HG03135 (cell line): ENCODE measurements at regions not wholly inside any gene's neighbourhood (a gene's known extent, or its start where the extent isn't known, plus 50 kb on each side); places are given as distances from the start of the nearest gene placed in this dataset.
"Not testable (repeated sequence)": the region's sequence is repeated elsewhere in the genome, so short reads cannot be mapped to it uniquely, and the experiment has no call there.

Source experiments
- ATAC-seq: cut with Tn5 transposase; IDR thresholded peaks from one replicate; pipeline ENCODE4 v1.9.1; 2021; ENCODE audit warnings: mild to moderate bottlenecking, moderate library complexity; ENCODE audit not compliant: unreplicated experiment

GRCh38 chr3:103297502-103297901 is 862.7 kb downstream of the ZPLD1 start:
- not testable (repeated sequence) for ATAC-seq

GRCh38 chr3:103306104-103306503 is 871.3 kb downstream of the ZPLD1 start:
- no peak for ATAC-seq

GRCh38 chr3:103308921-103309320 is 874.1 kb downstream of the ZPLD1 start:
- ATAC-seq = no peak

GRCh38 chr3:103319912-103320311 is 885.1 kb downstream of the ZPLD1 start:
- ATAC-seq = no peak

- no peak for ATAC-seq
Observed at GRCh38 chr3:103337179-103337845, 902.5 kb downstream of the ZPLD1 start.

- no peak for ATAC-seq
Observed at GRCh38 chr3:103341078-103341606, 906.3 kb downstream of the ZPLD1 start.

GRCh38 chr3:103342205-103342731 is 907.5 kb downstream of the ZPLD1 start:
- ATAC-seq = no peak

- no peak for ATAC-seq
Observed at GRCh38 chr3:103349760-103350159, 914.9 kb downstream of the ZPLD1 start.

- ATAC-seq = no peak
Observed at GRCh38 chr3:103365467-103365866, 930.7 kb downstream of the ZPLD1 start.

GRCh38 chr3:103367481-103367880 is 932.7 kb downstream of the ZPLD1 start:
- no peak for ATAC-seq

GRCh38 chr3:103371411-103371810 is 936.6 kb downstream of the ZPLD1 start:
- no peak for ATAC-seq

GRCh38 chr3:103372031-103372430 is 937.2 kb downstream of the ZPLD1 start:
- no peak for ATAC-seq

- no peak for ATAC-seq
Observed at GRCh38 chr3:103380391-103380790, 945.6 kb downstream of the ZPLD1 start.

- no peak for ATAC-seq
Observed at GRCh38 chr3:103381296-103382079, 946.7 kb downstream of the ZPLD1 start.

GRCh38 chr3:103385961-103386656 is 951.3 kb downstream of the ZPLD1 start:
- ATAC-seq = no peak

GRCh38 chr3:103388214-103388613 is 953.4 kb downstream of the ZPLD1 start:
- ATAC-seq = no peak

GRCh38 chr3:103389356-103389755 is 954.5 kb downstream of the ZPLD1 start:
- ATAC-seq = no peak

GRCh38 chr3:103393395-103394186 is 958.8 kb downstream of the ZPLD1 start:
- ATAC-seq = no peak

GRCh38 chr3:103403191-103403590 is 968.4 kb downstream of the ZPLD1 start:
- ATAC-seq = no peak

- ATAC-seq = no peak
Observed at GRCh38 chr3:103406320-103406850, 971.6 kb downstream of the ZPLD1 start.
